ENCODE measurements at regions not wholly inside any gene's neighbourhood (a gene's known extent, or its start where the extent isn't known, plus 50 kb on each side); places are given as distances from the start of the nearest gene placed in this dataset.

- Histone ChIP-seq H2BK20ac (ENCODE audit: low read length) (no peak overlapping the region), H3K23me2 (ENCODE audit: low read depth, low read length) (no peaks in the 10 kb centered on the region), H2BK12ac (ENCODE audit: low read depth, low read length) (no peak overlapping the region), H3K4ac (replicated peaks; ENCODE audit: insufficient read length, low read depth, low read length) (no peak overlapping the region), H3K4me3 (ENCODE audit: extremely low read depth in 1 of 4, insufficient read depth in 2 of 4, low read depth in 3 of 4, low read length in 4 of 4) (no peak overlapping the region), H3K79me1 (ENCODE audit: low read depth, low read length) (no peaks in the 10 kb centered on the region), H3K56ac (replicated peaks; ENCODE audit: insufficient read length, low read depth, low read length) (no peak overlapping the region), H4K20me1 (replicated peaks in 1 of 2; ENCODE audit: control insufficient read depth in 1 of 2, insufficient read depth in 2 of 2, low read length in 2 of 2) (no peaks in the 10 kb centered on the region), H2AFZ (ENCODE audit: low read length) (no peak overlapping the region), H4K5ac (ENCODE audit: insufficient read length, low read depth, low read length) (no peak overlapping the region), H3K23ac (ENCODE audit: insufficient read length) (no peak overlapping the region), H3K27me3 (replicated peaks in 1 of 4; ENCODE audit: control insufficient read depth in 3 of 4, extremely low read depth in 1 of 4, insufficient read depth in 3 of 4, low read length in 3 of 4) (no peaks in the 10 kb centered on the region), H2BK15ac (ENCODE audit: low read length) (no peak overlapping the region), H2AK5ac (ENCODE audit: low read depth, low read length) (no peak overlapping the region), H3K9ac (replicated peaks in 1 of 4; ENCODE audit: extremely low read depth in 1 of 4, low read depth in 3 of 4, low read length in 3 of 4) (no peak overlapping the region), H3K14ac (ENCODE audit: insufficient read length) (no peak overlapping the region), H3K18ac (ENCODE audit: extremely low read depth, low read length) (no peak overlapping the region), H4K91ac (replicated peaks; ENCODE audit: insufficient read length, low read length) (no peak overlapping the region), H3K9me3 (ENCODE audit: insufficient read depth in 2 of 2, low read depth in 1 of 2, low read length in 1 of 2) (no peaks in the 10 kb centered on the region), H4K8ac (ENCODE audit: extremely low read depth, insufficient read depth, low read length) (no peak overlapping the region), H3K36me3 (ENCODE audit: control insufficient read depth in 2 of 4, insufficient read depth in 4 of 4, low read length in 3 of 4) (no peaks in the 10 kb centered on the region), H3K4me1 (replicated peaks in 1 of 4; ENCODE audit: control insufficient read depth in 3 of 4, insufficient read depth in 4 of 4, low read length in 3 of 4) (no peaks in the 10 kb centered on the region), H3K27ac (ENCODE audit: low read depth, low read length) (no peak overlapping the region), H3K79me2 (ENCODE audit: control insufficient read depth in 1 of 2, insufficient read depth in 2 of 2, low read length in 2 of 2) (no peaks in the 10 kb centered on the region), H3K4me2 (ENCODE audit: insufficient read depth in 1 of 2, low read depth in 2 of 2, low read length in 2 of 2) (no peak overlapping the region), H2BK120ac (replicated peaks; ENCODE audit: low read depth, low read length) (no peak overlapping the region), H2BK5ac (ENCODE audit: low read depth, low read length) (no peak overlapping the region)
- ChIA-PET POLR2A (ENCODE audit: partially characterized antibody) (no interaction called here), CTCF (ENCODE audit: partially characterized antibody) (no interaction called here)
- TF ChIP-seq ZNF274 (IDR thresholded peaks at IDR 0.05; ENCODE audit: borderline replicate concordance, extremely low read depth, low read length) = no peak
- TF ChIP-seq E2F6 (IDR thresholded peaks at IDR 0.05) = no peak
- TF ChIP-seq TCF12 (IDR thresholded peaks at IDR 0.05; ENCODE audit: low read depth, low read length) = no peak
- no peak for TF ChIP-seq MAFK (IDR thresholded peaks at IDR 0.05; ENCODE audit: low read depth, low read length)
- TF ChIP-seq SP2 (IDR thresholded peaks at IDR 0.05; ENCODE audit: low read length) = no peak
- no peak for TF ChIP-seq TBP (IDR thresholded peaks at IDR 0.05; ENCODE audit: low read depth, low read length)
- TF ChIP-seq, protein P1, sequence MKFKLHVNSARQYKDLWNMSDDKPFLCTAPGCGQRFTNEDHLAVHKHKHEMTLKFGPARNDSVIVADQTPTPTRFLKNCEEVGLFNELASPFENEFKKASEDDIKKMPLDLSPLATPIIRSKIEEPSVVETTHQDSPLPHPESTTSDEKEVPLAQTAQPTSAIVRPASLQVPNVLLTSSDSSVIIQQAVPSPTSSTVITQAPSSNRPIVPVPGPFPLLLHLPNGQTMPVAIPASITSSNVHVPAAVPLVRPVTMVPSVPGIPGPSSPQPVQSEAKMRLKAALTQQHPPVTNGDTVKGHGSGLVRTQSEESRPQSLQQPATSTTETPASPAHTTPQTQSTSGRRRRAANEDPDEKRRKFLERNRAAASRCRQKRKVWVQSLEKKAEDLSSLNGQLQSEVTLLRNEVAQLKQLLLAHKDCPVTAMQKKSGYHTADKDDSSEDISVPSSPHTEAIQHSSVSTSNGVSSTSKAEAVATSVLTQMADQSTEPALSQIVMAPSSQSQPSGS (IDR thresholded peaks at IDR 0.05; ENCODE audit: low read length) = no peak
- no peak for TF ChIP-seq ASH2L (IDR thresholded peaks at IDR 0.05; ENCODE audit: low read length)
- no peak for TF ChIP-seq HDAC6 (IDR thresholded peaks at IDR 0.05; ENCODE audit: low read depth, low read length)
- no peak for TF ChIP-seq RXRA (IDR thresholded peaks at IDR 0.05; ENCODE audit: insufficient read depth, low read depth, low read length)
- TF ChIP-seq KDM5A (IDR thresholded peaks at IDR 0.05; ENCODE audit: low read length) = no peak
- no peak for TF ChIP-seq FOSL1 (IDR thresholded peaks at IDR 0.05; ENCODE audit: insufficient read depth, low read depth, low read length)
- WGBS, 2 experiments (ENCODE audit: extremely low coverage in 1 of 2, insufficient coverage in 1 of 2, insufficient read length in 1 of 2, insufficient replicate concordance in 2 of 2, low coverage in 1 of 2, low lambda C conversion rate in 2 of 2, missing lambda C conversion rate in 1 of 2) = 84% methylated on average over 1 of the region's 1 CpG; no CpG with 5 or more reads in 1 of the 2 experiments
- DNase-seq (ENCODE audit: low read depth in 1 of 2, low spot score in 2 of 2) = no peak
- no peak for FAIRE-seq
These were observed 221.4 kb upstream of the TFPI start for GRCh38 chr2:187775651-187776050.

All from H1 (cell line).